K562 (cell line): ENCODE measurements at regions not wholly inside any gene's neighbourhood (a gene's known extent, or its start where the extent isn't known, plus 50 kb on each side); places are given as distances from the start of the nearest gene placed in this dataset.

Source experiments
- ATAC-seq: fragments of 200-7000 bp; cut with Tn5 transposase; 3 replicates; pipeline ENCODE4 v1.9.1; 2020; ENCODE audit warnings: moderate library complexity
- BruUV-seq: library from RNA; stranded (reverse); fragments of 400-500 nt; replicated peaks from 2 replicates; lab custom pipeline; 2021; lab: Mats Ljungman, UMichigan
- CTCF ChIA-PET: fragments of 300-600 bp; formaldehyde crosslinking; extraction: SDS; loops from one replicate; lab custom pipeline; 2021; ENCODE audit warnings: low intra/inter-chr PET ratio; lab: Yijun Ruan, JAX
- POLR2A ChIA-PET: fragments of 300-600, 350-650 bp; sonication (Branson Sonifier 250); formaldehyde crosslinking; extraction: SDS; loops from one replicate; lab custom pipeline; 2021; ENCODE audit warnings: antibody characterized with exemption, inconsistent platforms; lab: Yijun Ruan, JAX
- DNase-seq, 4 experiments: peaks; one replicate each; pipeline versions ENCODE4 v3.0.0 to v3.0.0-alpha.2; 2011 to 2018; ENCODE audit warnings: low spot score in 3 of 4, mixed read lengths in 3 of 4; ENCODE audit errors: extremely low read depth in 1 of 4
- FAIRE-seq: peaks from 2 replicates; lab custom pipeline; 2011; peaks lifted over from hg19 to GRCh38; lab: Jason Lieb, UNC
- H2AFZ ChIP-seq: 2 replicates; pipeline ENCODE4 v1.6.0; 2011; ENCODE audit warnings: low read depth, low read length, control low read depth, inconsistent platforms
- H3K27ac ChIP-seq: fragments of 200-600 bp; 3 replicates; pipeline ENCODE4 v1.8.0; 2011; ENCODE audit warnings: low read depth, mild to moderate bottlenecking, control low read depth, inconsistent platforms, low read length, moderate library complexity, mixed read lengths; ENCODE audit errors: extremely low read depth
- H3K27me3 ChIP-seq, 2 experiments: fragments of 300-600 bp in 1 of 2; 2 replicates in 1 of 2; 3 replicates in 1 of 2; pipeline versions ENCODE4 v1.6.0 to v1.8.0; 2011; ENCODE audit warnings: inconsistent platforms in 2 of 2, low read length in 2 of 2, mild to moderate bottlenecking in 1 of 2, mixed read lengths in 1 of 2, moderate library complexity in 1 of 2; ENCODE audit not compliant: control insufficient read depth in 2 of 2, insufficient read depth in 2 of 2
- H3K36me3 ChIP-seq: fragments of 300-600 bp; 3 replicates; pipeline ENCODE4 v1.8.0; 2011; ENCODE audit warnings: mild to moderate bottlenecking, low read length, inconsistent platforms; ENCODE audit not compliant: control insufficient read depth, insufficient read depth
- H3K4me1 ChIP-seq, 2 experiments: fragments of 200-600 bp in 1 of 2; replicated peaks in 1 of 2; 2 replicates in 1 of 2; 3 replicates in 1 of 2; pipeline versions ENCODE4 v1.5.1 to v1.8.0; 2011; ENCODE audit warnings: inconsistent platforms in 2 of 2, low read length in 2 of 2, mild to moderate bottlenecking in 1 of 2, mixed read lengths in 1 of 2, moderate library complexity in 1 of 2; ENCODE audit not compliant: control insufficient read depth in 2 of 2, insufficient read depth in 2 of 2
- H3K4me2 ChIP-seq: 2 replicates; pipeline ENCODE4 v1.6.1; 2011; ENCODE audit warnings: low read length, control low read depth, inconsistent platforms, mixed read lengths; ENCODE audit not compliant: insufficient read depth
- H3K4me3 ChIP-seq: fragments of 200-600 bp; sonication (generic), shearing (Covaris generic); 2 replicates; pipeline ENCODE4 v1.5.1; 2016; ENCODE audit warnings: control low read depth, inconsistent platforms
- H3K79me2 ChIP-seq: fragments of 200-600 bp; 3 replicates; pipeline ENCODE4 v1.8.0; 2011; ENCODE audit warnings: low read length, inconsistent platforms; ENCODE audit not compliant: control insufficient read depth, insufficient read depth
- H3K9ac ChIP-seq, 2 experiments: 2 replicates each; pipeline versions ENCODE4 v1.6.0 to v1.6.1; 2011; ENCODE audit warnings: low read depth in 2 of 2, low read length in 2 of 2, control low read depth in 1 of 2, inconsistent platforms in 1 of 2, mild to moderate bottlenecking in 1 of 2, mixed read lengths in 1 of 2; ENCODE audit not compliant: insufficient read depth in 1 of 2
- H3K9me1 ChIP-seq: one replicate; pipeline ENCODE4 v1.6.0; 2011; ENCODE audit warnings: inconsistent platforms, mild to moderate bottlenecking, low read length, moderate library complexity; ENCODE audit not compliant: control insufficient read depth, insufficient read depth
- H3K9me3 ChIP-seq: replicated peaks from 2 replicates; pipeline ENCODE4 v1.5.1; 2011; ENCODE audit warnings: low read depth, low read length, inconsistent platforms; ENCODE audit not compliant: control insufficient read depth, insufficient read depth
- H4K20me1 ChIP-seq: replicated peaks from 2 replicates; pipeline ENCODE4 v1.6.1; 2011; ENCODE audit warnings: low read length, inconsistent platforms, mixed read lengths; ENCODE audit not compliant: control insufficient read depth, insufficient read depth
- CREM ChIP-seq: IDR thresholded peaks from 2 replicates; pipeline ENCODE4 v1.6.1; 2014; ENCODE audit warnings: antibody characterized with exemption, low read depth
- FOXA1 ChIP-seq: fragments of 450-650 bp; IDR thresholded peaks from 2 replicates; pipeline ENCODE4 v1.6.1; 2016; ENCODE audit warnings: mild to moderate bottlenecking, borderline replicate concordance
- HCFC1 ChIP-seq: IDR thresholded peaks from 2 replicates; pipeline ENCODE4 v1.6.1; 2012; ENCODE audit warnings: low read depth, low read length, improper control_type of control experiment
- MAFF ChIP-seq: IDR thresholded peaks from 2 replicates; pipeline ENCODE4 v1.6.1; 2012; ENCODE audit warnings: low read length, improper control_type of control experiment
- RBM22 ChIP-seq: fragments of 200-400 bp; formaldehyde crosslinking; IDR thresholded peaks from 2 replicates; pipeline ENCODE4 v1.6.1; 2018; ENCODE audit warnings: low read length, low read depth; ENCODE audit not compliant: poor library complexity, severe bottlenecking
- TCF7L2 ChIP-seq: fragments of 150-350 bp; IDR thresholded peaks from 2 replicates; pipeline ENCODE4 v1.6.1; 2016; ENCODE audit warnings: low read depth, mild to moderate bottlenecking, low read length, moderate library complexity
- XRCC5 ChIP-seq: fragments of 200-400 bp; formaldehyde crosslinking; IDR thresholded peaks from 2 replicates; pipeline ENCODE4 v1.6.1; 2017; ENCODE audit warnings: low read depth, mild to moderate bottlenecking, low read length
- ZNF217 ChIP-seq: sonication (generic); formaldehyde crosslinking; IDR thresholded peaks from 2 replicates; pipeline ENCODE4 v1.8.0; 2022; ENCODE audit warnings: mild to moderate bottlenecking, missing genetic modification reagents
- ZNF324 ChIP-seq: fragments of 250-450 bp; sonication (Bioruptor Pico); IDR thresholded peaks from 2 replicates; pipeline ENCODE4 v1.4.0; 2020; ENCODE audit warnings: mild to moderate bottlenecking
- ZNF444 ChIP-seq: fragments of 250-450 bp; sonication (Bioruptor Pico); IDR thresholded peaks from 2 replicates; pipeline ENCODE4 v1.4.0; 2020; ENCODE audit warnings: mild to moderate bottlenecking, moderate library complexity
- ZNF764 ChIP-seq: fragments of 250-450 bp; sonication (Bioruptor Pico); IDR thresholded peaks from 2 replicates; pipeline ENCODE4 v1.4.0; 2020; ENCODE audit warnings: low read depth, mild to moderate bottlenecking, moderate library complexity
- WGBS: fragments of 100-300 bp; shearing (Covaris generic); methylation state at CpG from one replicate; pipeline ENCODE4 v1.1.6; 2016; ENCODE audit warnings: low coverage, mixed read lengths; ENCODE audit not compliant: insufficient coverage; ENCODE audit errors: missing lambda C conversion rate; 5-methylcytosine and 5-hydroxymethylcytosine counted together
- in situ Hi-C: fragments of 300-500 bp; cut with MboI; formaldehyde crosslinking; loops from 4 replicates; pipeline ENCODE4 v1.15.0; 2018; ENCODE audit warnings: inconsistent platforms, mixed read lengths
- intact Hi-C: fragments of 100-400 bp; cut with micrococcal nuclease; formaldehyde crosslinking; loops from 2 replicates; pipeline ENCODE4 v1.14.2; 2022
- TF ChIP-seq, protein P1 (sequence below): fragments of 250-450 bp; sonication (Bioruptor Pico); IDR thresholded peaks from 2 replicates; pipeline ENCODE4 v1.5.0; 2021
- TF ChIP-seq, protein P2 (sequence below): fragments of 250-450 bp; sonication (Bioruptor Pico); IDR thresholded peaks from 2 replicates; pipeline ENCODE4 v1.5.0; 2022; ENCODE audit warnings: mild to moderate bottlenecking
- TF ChIP-seq, protein P3 (sequence below): fragments of 450-650 bp; IDR thresholded peaks from 2 replicates; pipeline ENCODE4 v1.6.1; 2016; ENCODE audit warnings: borderline replicate concordance
- TF ChIP-seq, protein P4 (sequence below): fragments of 450-650 bp; IDR thresholded peaks from 2 replicates; pipeline ENCODE4 v1.7.1; 2018; ENCODE audit warnings: mild to moderate bottlenecking, low read depth; ENCODE audit not compliant: partially characterized antibody

DNA sequence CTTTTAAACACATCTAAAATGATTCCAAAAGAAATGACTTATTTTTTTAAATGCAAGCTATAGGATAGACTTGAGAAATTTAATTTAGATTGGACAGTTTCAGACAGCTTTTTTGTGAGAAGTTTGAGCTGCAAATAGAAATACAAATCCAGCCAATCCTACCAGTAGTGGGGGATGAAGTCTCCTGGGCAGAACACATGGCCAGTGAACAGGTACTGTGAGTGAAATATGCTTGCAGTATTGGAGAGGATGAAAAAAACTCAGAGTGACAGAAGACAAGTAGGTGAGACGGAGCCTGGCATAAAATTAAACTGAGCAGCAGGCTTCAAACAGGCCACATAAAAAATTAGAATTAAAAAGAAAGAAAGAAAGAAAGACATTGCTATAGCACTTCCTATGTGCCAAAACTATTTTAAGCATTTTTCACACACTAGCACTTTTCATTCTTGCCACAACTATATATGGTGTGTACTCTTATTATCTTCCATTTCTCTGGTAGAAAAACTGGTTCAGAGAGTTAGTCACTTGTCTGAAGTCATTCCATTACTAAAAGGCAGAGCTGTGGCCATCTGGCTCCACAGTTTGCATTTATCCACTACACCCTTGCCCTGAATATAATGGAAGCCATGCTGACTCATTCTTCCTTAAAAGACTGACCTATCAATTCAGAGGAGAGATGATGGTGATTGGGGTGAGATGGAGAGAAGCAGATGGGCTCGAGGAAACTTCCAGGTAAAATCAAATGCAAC lies 310.2 kb upstream of the CTNND2 start:
- Histone ChIP-seq H3K79me2 (no peaks in the 10 kb centered on the region), H3K4me1 (no peaks in the 10 kb centered on the region), H2AFZ (no peak overlapping the region), H3K27me3 (no peaks in the 10 kb centered on the region), H4K20me1 (no peaks in the 10 kb centered on the region), H3K4me2 (no peak overlapping the region), H3K9me3 (no peaks in the 10 kb centered on the region), H3K9me1 (no peaks in the 10 kb centered on the region), H3K9ac (no peak overlapping the region), H3K36me3 (no peaks in the 10 kb centered on the region), H3K4me3 (no peak overlapping the region), H3K27ac (no peak overlapping the region)
- DNase-seq, result no peak
- 0% methylated on average over 2 of the region's 2 CpGs for WGBS
- no TSS peak for BruUV-seq
- no peak for FAIRE-seq
- intact Hi-C loops (no loop called here), in situ Hi-C loops (no loop called here)
- POLR2A ChIA-PET, result no interaction called here
- CTCF ChIA-PET, result no interaction called here
- no peak for ATAC-seq
- no peak for TF ChIP-seq ZNF217
- no peak for TF ChIP-seq CREM
- no peak for TF ChIP-seq HCFC1
- TF ChIP-seq ZNF764 (CRISPR knock-in tag), result no peak
- TF ChIP-seq ZNF324 (CRISPR knock-in tag), result no peak
- TF ChIP-seq TCF7L2, result no peak
- no peak for TF ChIP-seq RBM22
- TF ChIP-seq, protein P1, sequence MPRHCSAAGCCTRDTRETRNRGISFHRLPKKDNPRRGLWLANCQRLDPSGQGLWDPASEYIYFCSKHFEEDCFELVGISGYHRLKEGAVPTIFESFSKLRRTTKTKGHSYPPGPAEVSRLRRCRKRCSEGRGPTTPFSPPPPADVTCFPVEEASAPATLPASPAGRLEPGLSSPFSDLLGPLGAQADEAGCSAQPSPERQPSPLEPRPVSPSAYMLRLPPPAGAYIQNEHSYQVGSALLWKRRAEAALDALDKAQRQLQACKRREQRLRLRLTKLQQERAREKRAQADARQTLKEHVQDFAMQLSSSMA (CRISPR knock-in tag), result no peak
- TF ChIP-seq MAFF, result no peak
- TF ChIP-seq, protein P2, sequence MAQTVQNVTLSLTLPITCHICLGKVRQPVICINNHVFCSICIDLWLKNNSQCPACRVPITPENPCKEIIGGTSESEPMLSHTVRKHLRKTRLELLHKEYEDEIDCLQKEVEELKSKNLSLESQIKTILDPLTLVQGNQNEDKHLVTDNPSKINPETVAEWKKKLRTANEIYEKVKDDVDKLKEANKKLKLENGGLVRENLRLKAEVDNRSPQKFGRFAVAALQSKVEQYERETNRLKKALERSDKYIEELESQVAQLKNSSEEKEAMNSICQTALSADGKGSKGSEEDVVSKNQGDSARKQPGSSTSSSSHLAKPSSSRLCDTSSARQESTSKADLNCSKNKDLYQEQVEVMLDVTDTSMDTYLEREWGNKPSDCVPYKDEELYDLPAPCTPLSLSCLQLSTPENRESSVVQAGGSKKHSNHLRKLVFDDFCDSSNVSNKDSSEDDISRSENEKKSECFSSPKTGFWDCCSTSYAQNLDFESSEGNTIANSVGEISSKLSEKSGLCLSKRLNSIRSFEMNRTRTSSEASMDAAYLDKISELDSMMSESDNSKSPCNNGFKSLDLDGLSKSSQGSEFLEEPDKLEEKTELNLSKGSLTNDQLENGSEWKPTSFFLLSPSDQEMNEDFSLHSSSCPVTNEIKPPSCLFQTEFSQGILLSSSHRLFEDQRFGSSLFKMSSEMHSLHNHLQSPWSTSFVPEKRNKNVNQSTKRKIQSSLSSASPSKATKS, result no peak
- TF ChIP-seq, protein P3, sequence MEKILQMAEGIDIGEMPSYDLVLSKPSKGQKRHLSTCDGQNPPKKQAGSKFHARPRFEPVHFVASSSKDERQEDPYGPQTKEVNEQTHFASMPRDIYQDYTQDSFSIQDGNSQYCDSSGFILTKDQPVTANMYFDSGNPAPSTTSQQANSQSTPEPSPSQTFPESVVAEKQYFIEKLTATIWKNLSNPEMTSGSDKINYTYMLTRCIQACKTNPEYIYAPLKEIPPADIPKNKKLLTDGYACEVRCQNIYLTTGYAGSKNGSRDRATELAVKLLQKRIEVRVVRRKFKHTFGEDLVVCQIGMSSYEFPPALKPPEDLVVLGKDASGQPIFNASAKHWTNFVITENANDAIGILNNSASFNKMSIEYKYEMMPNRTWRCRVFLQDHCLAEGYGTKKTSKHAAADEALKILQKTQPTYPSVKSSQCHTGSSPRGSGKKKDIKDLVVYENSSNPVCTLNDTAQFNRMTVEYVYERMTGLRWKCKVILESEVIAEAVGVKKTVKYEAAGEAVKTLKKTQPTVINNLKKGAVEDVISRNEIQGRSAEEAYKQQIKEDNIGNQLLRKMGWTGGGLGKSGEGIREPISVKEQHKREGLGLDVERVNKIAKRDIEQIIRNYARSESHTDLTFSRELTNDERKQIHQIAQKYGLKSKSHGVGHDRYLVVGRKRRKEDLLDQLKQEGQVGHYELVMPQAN, result no peak
- TF ChIP-seq, protein P4, sequence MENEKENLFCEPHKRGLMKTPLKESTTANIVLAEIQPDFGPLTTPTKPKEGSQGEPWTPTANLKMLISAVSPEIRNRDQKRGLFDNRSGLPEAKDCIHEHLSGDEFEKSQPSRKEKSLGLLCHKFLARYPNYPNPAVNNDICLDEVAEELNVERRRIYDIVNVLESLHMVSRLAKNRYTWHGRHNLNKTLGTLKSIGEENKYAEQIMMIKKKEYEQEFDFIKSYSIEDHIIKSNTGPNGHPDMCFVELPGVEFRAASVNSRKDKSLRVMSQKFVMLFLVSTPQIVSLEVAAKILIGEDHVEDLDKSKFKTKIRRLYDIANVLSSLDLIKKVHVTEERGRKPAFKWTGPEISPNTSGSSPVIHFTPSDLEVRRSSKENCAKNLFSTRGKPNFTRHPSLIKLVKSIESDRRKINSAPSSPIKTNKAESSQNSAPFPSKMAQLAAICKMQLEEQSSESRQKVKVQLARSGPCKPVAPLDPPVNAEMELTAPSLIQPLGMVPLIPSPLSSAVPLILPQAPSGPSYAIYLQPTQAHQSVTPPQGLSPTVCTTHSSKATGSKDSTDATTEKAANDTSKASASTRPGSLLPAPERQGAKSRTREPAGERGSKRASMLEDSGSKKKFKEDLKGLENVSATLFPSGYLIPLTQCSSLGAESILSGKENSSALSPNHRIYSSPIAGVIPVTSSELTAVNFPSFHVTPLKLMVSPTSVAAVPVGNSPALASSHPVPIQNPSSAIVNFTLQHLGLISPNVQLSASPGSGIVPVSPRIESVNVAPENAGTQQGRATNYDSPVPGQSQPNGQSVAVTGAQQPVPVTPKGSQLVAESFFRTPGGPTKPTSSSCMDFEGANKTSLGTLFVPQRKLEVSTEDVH, result no peak
- TF ChIP-seq FOXA1, result no peak
- no peak for TF ChIP-seq XRCC5
- no peak for TF ChIP-seq ZNF444
